ENCODE measurements at regions not wholly inside any gene's neighbourhood (a gene's known extent, or its start where the extent isn't known, plus 50 kb on each side); places are given as distances from the start of the nearest gene placed in this dataset.

DNA sequence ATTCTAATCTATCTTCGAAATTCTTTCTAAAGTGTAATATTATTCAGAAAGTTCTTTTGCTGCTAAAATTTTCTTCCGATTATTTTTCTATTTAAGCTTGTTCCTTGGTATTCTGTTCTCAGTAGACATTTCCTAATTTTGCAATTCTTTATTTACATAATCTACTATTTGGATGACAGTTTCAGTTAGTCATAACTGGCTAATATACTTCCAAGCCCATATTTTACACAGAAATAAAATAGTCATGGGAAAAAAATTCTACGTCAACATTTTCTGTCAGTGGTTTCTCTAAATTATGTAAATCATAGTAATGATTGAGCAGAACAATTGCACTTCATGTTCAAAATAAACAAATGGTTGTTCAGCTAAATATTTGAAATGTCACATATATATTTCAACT is 178.0 kb upstream of the ANKRD50 start:
- no peaks in the 10 kb centered on the region for H3K9me1 ChIP-seq (ENCODE audit: insufficient read depth, low read length)
- in situ Hi-C loops (cut with MboI; ENCODE audit: low sequenced_read_pairs), result no loop called here
- no peak overlapping the region for H4K8ac ChIP-seq (ENCODE audit: low read depth in 2 of 2, low read length in 2 of 2)
- POLR2A ChIA-PET (ENCODE audit: unreplicated experiment), result no interaction called here
- no peak overlapping the region for H3K14ac ChIP-seq (replicated peaks; ENCODE audit: low read depth, low read length)
- H4K20me1 ChIP-seq (ENCODE audit: insufficient read depth, low read length), result no peaks in the 10 kb centered on the region
- H2AFZ ChIP-seq (replicated peaks; ENCODE audit: low read length, poor library complexity), result no peak overlapping the region
- H3K4ac ChIP-seq (ENCODE audit: low read depth, low read length), result no peak overlapping the region
- no peak overlapping the region for H3K23ac ChIP-seq (ENCODE audit: low read depth, low read length)
- H3K9ac ChIP-seq (ENCODE audit: low read depth, low read length), result no peak overlapping the region
- no peak for TF ChIP-seq USF2 (IDR thresholded peaks at IDR 0.05; ENCODE audit: low read depth, low read length)
- TF ChIP-seq POLR2A (IDR thresholded peaks at IDR 0.05; ENCODE audit: low read depth, low read length), result no peak
- TF ChIP-seq MXI1 (IDR thresholded peaks at IDR 0.05; ENCODE audit: borderline replicate concordance, low read depth, low read length), result no peak
- no peak for TF ChIP-seq RAD21 (IDR thresholded peaks at IDR 0.05; ENCODE audit: low read length)
- peak; percentile 39; the same call in 1 of the 2 replicates for TF ChIP-seq MAFK (IDR thresholded peaks at IDR 0.05; ENCODE audit: low read depth, low read length)
- TF ChIP-seq MAZ (IDR thresholded peaks at IDR 0.05; ENCODE audit: borderline replicate concordance, low read depth, low read length), result no peak
- TF ChIP-seq BHLHE40 (IDR thresholded peaks at IDR 0.05; ENCODE audit: low read depth, low read length), result no peak
- TF ChIP-seq CEBPB (IDR thresholded peaks at IDR 0.05; ENCODE audit: low read depth, low read length), result peak; percentile 77; the same call in 1 of the 2 replicates
- no peak for TF ChIP-seq SMC3 (IDR thresholded peaks at IDR 0.05; ENCODE audit: low read depth, low read length)
- no peak for TF ChIP-seq CHD1 (IDR thresholded peaks at IDR 0.05; ENCODE audit: low read depth, low read length)
- no peak for TF ChIP-seq NFE2L2 (IDR thresholded peaks at IDR 0.05; ENCODE audit: low read depth, low read length)
- TF ChIP-seq, protein P1, sequence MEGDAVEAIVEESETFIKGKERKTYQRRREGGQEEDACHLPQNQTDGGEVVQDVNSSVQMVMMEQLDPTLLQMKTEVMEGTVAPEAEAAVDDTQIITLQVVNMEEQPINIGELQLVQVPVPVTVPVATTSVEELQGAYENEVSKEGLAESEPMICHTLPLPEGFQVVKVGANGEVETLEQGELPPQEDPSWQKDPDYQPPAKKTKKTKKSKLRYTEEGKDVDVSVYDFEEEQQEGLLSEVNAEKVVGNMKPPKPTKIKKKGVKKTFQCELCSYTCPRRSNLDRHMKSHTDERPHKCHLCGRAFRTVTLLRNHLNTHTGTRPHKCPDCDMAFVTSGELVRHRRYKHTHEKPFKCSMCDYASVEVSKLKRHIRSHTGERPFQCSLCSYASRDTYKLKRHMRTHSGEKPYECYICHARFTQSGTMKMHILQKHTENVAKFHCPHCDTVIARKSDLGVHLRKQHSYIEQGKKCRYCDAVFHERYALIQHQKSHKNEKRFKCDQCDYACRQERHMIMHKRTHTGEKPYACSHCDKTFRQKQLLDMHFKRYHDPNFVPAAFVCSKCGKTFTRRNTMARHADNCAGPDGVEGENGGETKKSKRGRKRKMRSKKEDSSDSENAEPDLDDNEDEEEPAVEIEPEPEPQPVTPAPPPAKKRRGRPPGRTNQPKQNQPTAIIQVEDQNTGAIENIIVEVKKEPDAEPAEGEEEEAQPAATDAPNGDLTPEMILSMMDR (conservative IDR thresholded peaks at IDR 0.05; ENCODE audit: low read depth, low read length), result no peak
- TF ChIP-seq, protein P2, sequence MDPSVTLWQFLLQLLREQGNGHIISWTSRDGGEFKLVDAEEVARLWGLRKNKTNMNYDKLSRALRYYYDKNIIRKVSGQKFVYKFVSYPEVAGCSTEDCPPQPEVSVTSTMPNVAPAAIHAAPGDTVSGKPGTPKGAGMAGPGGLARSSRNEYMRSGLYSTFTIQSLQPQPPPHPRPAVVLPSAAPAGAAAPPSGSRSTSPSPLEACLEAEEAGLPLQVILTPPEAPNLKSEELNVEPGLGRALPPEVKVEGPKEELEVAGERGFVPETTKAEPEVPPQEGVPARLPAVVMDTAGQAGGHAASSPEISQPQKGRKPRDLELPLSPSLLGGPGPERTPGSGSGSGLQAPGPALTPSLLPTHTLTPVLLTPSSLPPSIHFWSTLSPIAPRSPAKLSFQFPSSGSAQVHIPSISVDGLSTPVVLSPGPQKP (IDR thresholded peaks at IDR 0.05; ENCODE audit: borderline replicate concordance, low read depth, low read length), result no peak
- no peak for TF ChIP-seq RFX5 (IDR thresholded peaks at IDR 0.05; ENCODE audit: low read depth, low read length)
- TF ChIP-seq FOS (IDR thresholded peaks at IDR 0.05; ENCODE audit: low read depth, low read length), result 0 out of 2 replicates have a peak, but pooled peaks have one; percentile 16
- no peak for TF ChIP-seq RCOR1 (IDR thresholded peaks at IDR 0.05; ENCODE audit: insufficient replicate concordance, low read length)
- WGBS, 2 experiments (ENCODE audit: extremely low coverage in 2 of 2, insufficient read length in 1 of 2), result no CpG with 5 or more reads among the region's 3 CpGs
- H2BK5ac ChIP-seq (ENCODE audit: low read depth, low read length, poor library complexity, severe bottlenecking), result no peak overlapping the region
- no peak overlapping the region for H3K4me3 ChIP-seq (ENCODE audit: insufficient read depth, low read depth, low read length)
- H2BK15ac ChIP-seq (ENCODE audit: low read depth, low read length), result no peak overlapping the region
- no peak overlapping the region for H3K18ac ChIP-seq (ENCODE audit: low read depth, low read length)
- H2BK20ac ChIP-seq (ENCODE audit: low read depth, low read length), result no peak overlapping the region
- no peaks in the 10 kb centered on the region for H3K79me1 ChIP-seq (ENCODE audit: low read depth in 1 of 2, low read length in 2 of 2)
- no peaks in the 10 kb centered on the region for H3K27me3 ChIP-seq (ENCODE audit: control insufficient read depth, insufficient read depth, low read length)
- H3K4me2 ChIP-seq (ENCODE audit: low read depth, low read length), result no peak overlapping the region
- CTCF ChIA-PET, result interaction anchor here (0.6 kb wide), 1 partner anchor 34 kb away, joined by 5 read pairs; no protein-coding TSS in a partner anchor
- peak; percentile 83 for ATAC-seq (ENCODE audit: low read depth)
- H3K36me3 ChIP-seq (ENCODE audit: control insufficient read depth, insufficient read depth, low read length), result no peaks in the 10 kb centered on the region
- H3K56ac ChIP-seq (ENCODE audit: extremely low read depth, insufficient read depth, low read length), result no peak overlapping the region
- H4K5ac ChIP-seq (ENCODE audit: low read depth, low read length), result no peak overlapping the region
- no TSS peak for BruUV-seq (replicated peaks)
- H2BK120ac ChIP-seq (ENCODE audit: low read depth, low read length), result no peak overlapping the region
- H2AK9ac ChIP-seq (replicated peaks; ENCODE audit: low read depth, low read length, poor library complexity), result no peak overlapping the region
- no peak overlapping the region for H2AK5ac ChIP-seq (ENCODE audit: low read depth, low read length)
- H4K91ac ChIP-seq (ENCODE audit: insufficient read depth, low read depth, low read length), result no peak overlapping the region
- no peaks in the 10 kb centered on the region for H3K4me1 ChIP-seq (ENCODE audit: control insufficient read depth, insufficient read depth, low read length)
- dilution Hi-C loops (cut with HindIII; ENCODE audit: low sequenced_read_pairs, unreplicated experiment), result no loop called here
- peak; percentile 77 for DNase-seq
- intact Hi-C loops (cut with micrococcal nuclease), result no loop called here
- no peak overlapping the region for H3K27ac ChIP-seq (ENCODE audit: insufficient read depth, low read length)
- H3K9me3 ChIP-seq (ENCODE audit: control insufficient read depth, insufficient read depth, low read length), result no peaks in the 10 kb centered on the region

Measured in IMR-90 (cell line).